ENCODE measurements at regions not wholly inside any gene's neighbourhood (a gene's known extent, or its start where the extent isn't known, plus 50 kb on each side); places are given as distances from the start of the nearest gene placed in this dataset.
"Not testable (repeated sequence)": the region's sequence is repeated elsewhere in the genome, so short reads cannot be mapped to it uniquely, and the experiment has no call there.

DNA sequence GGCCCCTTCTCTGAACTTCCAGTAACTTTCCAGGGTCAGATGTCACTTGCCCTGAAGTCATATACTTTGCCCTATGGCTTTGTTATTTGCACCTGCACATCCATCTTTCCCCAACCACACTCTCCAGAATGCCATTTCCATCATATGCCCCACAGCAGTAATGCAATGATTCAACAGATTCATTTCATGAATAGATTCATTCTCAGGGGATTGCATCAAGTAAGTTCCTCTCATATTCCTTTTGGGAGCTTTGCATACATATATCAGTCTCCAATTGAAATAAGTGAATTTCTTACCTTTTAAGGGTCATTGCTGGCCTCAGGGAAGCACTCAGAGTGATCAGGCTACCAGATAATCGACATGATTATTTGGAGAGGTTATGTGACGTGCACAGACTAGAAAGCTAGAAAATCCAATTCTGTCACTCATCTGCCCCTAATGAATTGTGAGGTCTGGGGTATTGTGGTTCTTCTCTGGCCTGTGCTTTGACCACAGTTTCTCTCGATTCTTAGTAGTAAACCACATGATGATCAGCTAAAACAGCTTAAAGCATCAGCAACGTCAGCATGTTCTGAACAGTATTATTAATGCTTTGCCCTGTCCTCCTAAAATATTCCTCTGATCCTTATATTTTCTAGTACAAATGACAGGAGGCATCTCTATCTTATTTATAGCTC, 179.9 kb downstream of the ATPSCKMT start:
- DNase-seq = no peak

DNA sequence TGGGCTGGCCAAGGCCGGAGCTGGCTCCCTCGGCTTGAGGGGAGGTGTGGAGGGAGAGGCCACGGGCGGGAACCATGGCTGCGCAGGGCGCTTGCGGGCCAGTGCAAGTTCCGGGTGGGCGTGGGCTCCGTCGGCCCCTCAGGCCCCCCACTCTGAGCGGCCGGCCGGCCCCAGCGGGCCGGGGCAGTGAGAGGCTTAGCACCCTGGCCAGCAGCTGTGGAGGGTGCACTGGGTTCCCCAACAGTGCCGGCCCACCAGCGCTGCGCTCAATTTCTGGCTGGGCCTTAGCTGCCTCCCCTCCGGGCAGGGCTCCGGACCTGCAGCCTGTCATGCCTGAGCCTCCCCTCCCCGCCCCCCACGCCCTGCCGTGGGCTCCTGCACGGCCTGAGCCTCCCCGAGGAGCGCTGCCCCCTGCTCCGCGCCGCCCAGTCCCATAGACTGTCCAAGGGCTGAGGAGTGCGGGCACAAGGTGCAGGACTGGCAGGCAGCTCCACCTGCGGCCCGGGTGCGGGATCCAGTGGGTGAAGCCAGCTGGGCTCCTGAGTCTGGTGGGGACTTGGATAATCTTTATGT, 184.2 kb downstream of the ATPSCKMT start:
- DNase-seq = no peak

GRCh38 chr5:10064546-10065195, 185.0 kb downstream of the ATPSCKMT start:
- DNase-seq = no peak

- DNase-seq = no peak
Observed at GRCh38 chr5:10063997-10064396, 185.7 kb downstream of the ATPSCKMT start.

- DNase-seq = no peak
Observed at GRCh38 chr5:10059980-10060379, 189.7 kb downstream of the ATPSCKMT start.

GRCh38 chr5:10059556-10059955, 190.1 kb downstream of the ATPSCKMT start:
- DNase-seq = no peak

- no peak for DNase-seq
Observed at GRCh38 chr5:10057356-10057755, 192.3 kb downstream of the ATPSCKMT start.

DNA sequence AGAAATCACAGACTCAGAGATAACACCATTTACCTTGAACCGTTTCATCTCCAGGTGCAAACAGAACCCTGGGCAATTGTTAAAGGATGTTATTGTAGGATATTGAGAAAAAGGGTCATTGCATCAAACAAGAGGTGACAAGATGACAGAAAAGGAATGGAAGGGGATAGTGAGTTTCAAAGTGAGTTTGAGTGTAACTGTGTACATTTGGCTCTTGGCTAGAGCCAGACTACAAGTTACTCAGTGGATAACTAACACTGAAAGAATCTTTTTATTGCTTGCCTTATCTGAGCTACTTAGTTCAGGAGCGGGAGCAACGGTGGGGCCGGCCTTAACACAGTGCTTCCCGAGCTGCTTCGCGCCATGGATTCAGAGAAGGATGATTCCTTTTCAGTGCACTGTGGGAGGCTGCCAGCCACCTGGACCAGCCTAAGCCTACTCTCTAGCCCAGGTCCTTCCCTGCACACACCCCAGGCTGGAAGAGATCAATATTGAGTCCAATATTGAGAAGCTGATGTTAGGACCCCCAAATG, 193.4 kb downstream of the ATPSCKMT start:
- no peak for DNase-seq

GRCh38 chr5:10049858-10050455, 199.7 kb downstream of the ATPSCKMT start:
- DNase-seq = no peak

DNA sequence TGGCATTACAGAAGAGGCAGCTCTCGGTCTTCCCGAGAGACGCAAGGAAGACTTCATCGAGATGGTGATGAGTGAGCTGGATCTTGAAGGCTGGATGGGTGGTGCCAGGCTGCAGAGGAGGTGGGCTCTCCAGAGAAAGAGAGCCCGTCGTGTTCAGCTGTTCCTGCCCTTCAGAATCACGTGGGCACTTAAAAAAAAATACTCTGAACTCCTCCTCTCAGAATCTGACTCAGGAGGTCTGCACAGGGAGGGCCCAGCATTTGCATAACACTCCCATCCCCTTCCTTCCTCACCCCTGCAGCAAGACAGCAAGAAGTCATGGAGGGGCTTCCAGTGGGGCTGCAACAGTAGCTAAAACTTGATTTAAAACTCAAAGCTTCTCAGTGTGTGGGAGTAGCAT, 203.0 kb downstream of the ATPSCKMT start:
- DNase-seq = no peak

DNA sequence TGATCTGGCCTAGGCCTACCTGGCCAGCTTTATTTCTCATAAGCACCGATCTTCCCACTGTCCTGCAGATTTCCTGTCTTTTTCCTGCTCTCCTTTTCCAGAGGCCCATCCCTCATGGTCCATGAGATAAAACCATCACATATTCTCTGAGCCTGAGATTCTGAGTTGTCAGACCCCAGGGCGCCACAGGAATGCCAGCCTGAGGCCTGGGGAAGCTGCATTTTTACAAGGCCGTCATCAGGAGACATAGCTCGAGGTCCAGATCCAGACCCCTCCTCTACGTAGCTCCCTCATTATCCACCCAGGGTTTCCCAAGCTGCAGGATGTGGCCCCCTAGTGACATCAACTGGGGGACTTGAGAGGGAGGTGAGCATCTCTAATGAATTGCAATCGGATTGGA, 204.3 kb downstream of the ATPSCKMT start:
- DNase-seq = no peak

DNA sequence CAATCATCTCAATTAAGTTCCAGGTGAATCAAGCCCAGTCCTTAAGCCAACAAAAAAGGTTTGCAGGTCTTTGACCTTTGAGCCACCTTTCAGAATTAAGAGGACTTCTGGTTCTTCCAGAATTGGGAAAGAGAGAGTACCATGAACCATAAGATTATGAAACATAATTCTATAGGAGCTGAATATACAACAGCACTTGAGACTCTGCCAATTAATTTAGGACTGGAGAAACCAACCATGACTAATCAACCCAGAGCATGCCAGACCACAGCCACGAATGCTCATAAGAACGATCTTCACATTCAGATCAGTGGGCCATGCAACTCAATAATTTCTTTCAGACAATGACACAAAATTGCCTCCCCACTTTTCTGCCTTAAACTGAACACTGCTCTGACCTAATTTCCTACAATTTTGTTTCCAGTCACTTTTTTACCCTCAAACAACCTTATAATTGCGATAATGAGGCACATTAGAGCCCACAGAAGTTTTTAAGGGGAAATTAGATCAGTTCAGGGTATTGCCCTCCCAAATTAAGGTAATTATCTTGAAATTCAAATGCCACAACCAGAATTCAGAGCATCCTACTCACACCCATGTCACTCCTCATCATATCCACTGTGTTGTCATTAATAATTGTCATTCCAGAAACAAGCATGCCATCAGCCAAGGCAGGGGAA, 213.4 kb downstream of the ATPSCKMT start:
- DNase-seq = no peak

GRCh38 chr5:10034001-10034400, 215.7 kb downstream of the ATPSCKMT start:
- DNase-seq = no peak

GRCh38 chr5:10031817-10032216, 217.9 kb downstream of the ATPSCKMT start:
- DNase-seq = no peak

DNA sequence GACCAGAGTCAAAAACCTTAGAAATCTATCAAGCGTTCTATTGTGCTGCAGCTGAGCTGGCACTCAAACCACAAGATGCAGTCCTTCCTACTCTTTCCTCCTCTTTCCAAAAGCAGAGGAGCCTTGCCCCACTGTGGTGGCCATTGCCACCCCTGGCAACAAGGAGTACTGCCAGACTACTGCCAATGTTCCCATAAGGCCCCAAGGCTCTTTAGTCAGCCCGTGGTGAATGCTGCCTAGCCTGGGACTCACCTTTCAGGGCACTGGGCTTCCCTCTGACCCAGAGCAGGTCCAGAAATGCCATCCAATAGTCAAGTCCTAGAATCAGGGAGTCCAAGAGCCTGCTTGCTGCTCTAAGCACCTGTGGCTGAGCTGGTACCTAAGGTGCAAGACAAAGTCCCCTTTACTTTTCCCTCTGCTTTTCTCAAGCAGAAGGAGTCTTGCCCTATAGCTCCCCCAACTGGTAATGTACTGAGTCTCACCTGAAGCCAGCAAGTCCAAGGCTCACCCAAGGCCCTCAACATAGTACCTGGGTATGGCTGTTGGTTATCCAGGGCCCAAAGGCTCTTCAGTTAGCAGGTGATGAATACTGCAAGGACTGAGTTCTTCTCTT, 219.4 kb downstream of the ATPSCKMT start:
- DNase-seq = no peak

DNA sequence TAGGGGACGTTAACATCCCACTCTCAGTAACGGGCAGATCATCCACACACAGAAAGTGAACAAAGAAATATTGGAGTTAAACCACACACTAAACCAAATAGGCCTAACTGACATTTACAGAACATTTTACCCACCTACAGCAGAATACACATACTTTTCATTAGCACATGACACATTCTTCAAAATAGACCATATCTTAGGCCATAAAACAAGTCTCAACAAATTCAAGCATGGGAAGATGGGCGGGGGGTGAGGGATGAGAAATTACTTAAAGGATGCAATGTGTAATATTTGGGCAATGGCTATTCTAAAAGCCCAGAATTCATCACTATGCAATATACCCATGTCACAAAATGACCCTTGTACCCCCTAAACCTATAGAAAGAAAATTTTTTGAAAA, 226.2 kb downstream of the ATPSCKMT start:
- DNase-seq = no peak

DNA sequence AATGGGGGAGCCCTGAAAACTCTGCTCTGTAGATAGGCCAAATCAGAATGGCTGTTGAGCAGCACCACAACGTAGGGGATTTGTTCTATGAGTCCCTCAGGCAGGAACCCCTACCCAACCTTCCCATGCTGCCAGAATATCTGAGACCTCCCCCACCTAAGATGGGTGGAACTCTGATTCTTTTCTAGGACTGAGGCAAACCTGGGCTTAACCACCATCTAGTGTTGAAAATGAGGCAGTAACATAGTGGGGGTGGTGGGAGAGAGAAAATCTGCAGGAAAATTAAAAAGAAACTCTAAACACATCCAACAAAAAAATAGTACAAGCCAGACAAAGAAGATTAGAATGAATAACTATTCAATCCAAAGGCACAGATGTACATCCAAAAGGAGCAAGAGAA, 228.4 kb downstream of the ATPSCKMT start:
- no peak for DNase-seq

- no peak for DNase-seq
Observed at GRCh38 chr5:10019236-10019635, 230.5 kb downstream of the ATPSCKMT start.

GRCh38 chr5:10018201-10019069, 231.3 kb downstream of the ATPSCKMT start:
- no peak for DNase-seq

DNA sequence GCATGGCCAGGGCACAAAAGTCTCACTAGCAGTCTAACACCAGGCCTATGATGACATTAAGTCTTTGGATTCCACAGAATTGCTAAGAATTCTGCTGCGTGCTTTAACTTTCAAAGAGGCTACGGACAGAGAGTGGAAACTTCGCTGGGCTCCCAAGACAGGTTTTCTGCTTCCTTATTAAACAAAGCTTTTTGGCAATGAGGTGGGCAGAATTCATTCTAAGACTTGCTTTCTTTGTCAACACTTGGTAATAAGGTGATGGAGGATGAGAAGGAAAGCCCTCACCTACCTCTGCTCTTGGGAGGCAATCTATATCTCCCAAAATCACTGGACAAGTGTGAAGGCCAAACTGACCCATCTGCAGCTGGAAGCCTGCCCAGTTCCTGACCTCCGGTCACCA, 231.9 kb downstream of the ATPSCKMT start:
- DNase-seq = no peak

- DNase-seq = not testable (repeated sequence)
Observed at GRCh38 chr5:10016559-10016958, 233.1 kb downstream of the ATPSCKMT start.

- DNase-seq = not testable (repeated sequence)
Observed at GRCh38 chr5:10015681-10016080, 234.0 kb downstream of the ATPSCKMT start.
